NCI-H82 treated with DMSO at 0.1 percent for 48 hours (cell line): ENCODE measurements at regions not wholly inside any gene's neighbourhood (a gene's known extent, or its start where the extent isn't known, plus 50 kb on each side); places are given as distances from the start of the nearest gene placed in this dataset.
"Not testable (repeated sequence)": the region's sequence is repeated elsewhere in the genome, so short reads cannot be mapped to it uniquely, and the experiment has no call there.

ENCODE experiments used
- DNase-seq: peaks from one replicate; lab custom pipeline; 2025; ENCODE audit not compliant: unreplicated experiment; lab: John Stamatoyannopoulos, UW

DNA sequence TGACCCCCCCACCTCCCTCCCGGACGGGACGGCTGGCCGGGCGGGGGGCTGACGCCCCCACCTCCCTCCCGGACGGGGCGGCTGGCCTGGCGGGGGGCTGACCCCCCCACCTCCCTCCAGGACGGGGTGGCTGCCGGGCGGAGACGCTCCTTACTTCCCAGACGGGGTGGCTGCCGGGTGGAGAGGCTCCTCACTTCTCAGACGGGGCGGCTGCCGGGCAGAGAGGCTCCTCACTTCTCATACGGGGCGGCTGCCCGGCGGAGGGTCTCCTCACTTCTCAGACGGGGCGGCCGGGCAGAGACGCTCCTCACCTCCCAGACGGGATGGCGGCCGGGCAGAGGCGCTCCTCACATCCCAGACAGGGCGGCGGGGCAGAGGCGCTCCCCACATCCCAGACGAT is 84.7 kb downstream of the OR2B2 start:
- DNase-seq: not testable (repeated sequence)

DNA sequence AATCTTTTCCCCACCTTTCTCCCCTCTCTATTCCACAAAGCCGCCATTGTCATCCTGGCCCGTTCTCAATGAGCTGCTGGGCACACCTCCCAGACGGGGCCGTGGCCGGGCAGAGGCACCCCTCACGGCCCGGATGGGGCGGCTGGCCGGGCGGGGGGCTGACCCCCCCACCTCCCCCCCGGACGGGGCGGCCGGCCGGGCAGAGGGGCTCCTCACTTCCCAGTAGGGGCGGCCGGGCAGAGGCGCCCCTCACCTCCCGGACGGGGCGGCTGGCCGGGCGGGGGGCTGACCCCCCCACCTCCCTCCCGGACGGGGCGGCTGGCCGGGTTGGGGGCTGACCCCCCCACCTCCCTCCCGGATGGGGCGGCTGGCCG is 85.6 kb downstream of the OR2B2 start:
- DNase-seq: not testable (repeated sequence)

DNA sequence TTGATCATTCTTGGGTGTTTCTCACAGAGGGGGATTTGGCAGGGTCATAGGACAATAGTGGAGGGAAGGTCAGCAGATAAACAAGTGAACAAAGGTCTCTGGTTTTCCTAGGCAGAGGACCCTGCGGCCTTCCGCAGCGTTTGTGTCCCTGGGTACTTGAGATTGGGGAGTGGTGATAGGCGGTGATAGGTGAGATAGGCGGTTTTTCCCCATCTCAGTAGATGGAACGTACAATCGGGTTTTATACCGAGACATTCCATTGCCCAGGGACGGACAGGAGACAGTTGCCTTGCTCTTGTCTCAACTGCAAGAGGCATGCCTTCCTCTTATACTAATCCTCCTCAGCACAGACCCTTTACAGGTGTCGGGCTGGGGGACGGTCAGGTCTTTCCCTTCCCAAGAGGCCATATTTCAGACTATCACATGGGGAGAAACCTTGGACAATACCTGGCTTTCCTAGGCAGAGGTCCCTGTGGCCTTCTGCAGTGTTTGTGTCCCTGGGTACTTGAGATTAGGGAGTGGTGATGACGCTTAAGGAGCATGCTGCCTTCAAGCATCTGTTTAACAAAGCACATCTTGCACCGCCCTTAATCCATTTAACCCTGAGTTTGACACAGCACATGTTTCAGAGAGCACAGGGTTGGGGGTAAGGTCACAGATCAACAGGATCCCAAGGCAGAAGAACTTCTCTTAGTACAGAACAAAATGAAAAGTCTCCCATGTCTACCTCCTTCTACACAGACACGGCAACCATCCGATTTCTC is 86.2 kb downstream of the OR2B2 start:
- peak; percentile 33 for DNase-seq

DNA sequence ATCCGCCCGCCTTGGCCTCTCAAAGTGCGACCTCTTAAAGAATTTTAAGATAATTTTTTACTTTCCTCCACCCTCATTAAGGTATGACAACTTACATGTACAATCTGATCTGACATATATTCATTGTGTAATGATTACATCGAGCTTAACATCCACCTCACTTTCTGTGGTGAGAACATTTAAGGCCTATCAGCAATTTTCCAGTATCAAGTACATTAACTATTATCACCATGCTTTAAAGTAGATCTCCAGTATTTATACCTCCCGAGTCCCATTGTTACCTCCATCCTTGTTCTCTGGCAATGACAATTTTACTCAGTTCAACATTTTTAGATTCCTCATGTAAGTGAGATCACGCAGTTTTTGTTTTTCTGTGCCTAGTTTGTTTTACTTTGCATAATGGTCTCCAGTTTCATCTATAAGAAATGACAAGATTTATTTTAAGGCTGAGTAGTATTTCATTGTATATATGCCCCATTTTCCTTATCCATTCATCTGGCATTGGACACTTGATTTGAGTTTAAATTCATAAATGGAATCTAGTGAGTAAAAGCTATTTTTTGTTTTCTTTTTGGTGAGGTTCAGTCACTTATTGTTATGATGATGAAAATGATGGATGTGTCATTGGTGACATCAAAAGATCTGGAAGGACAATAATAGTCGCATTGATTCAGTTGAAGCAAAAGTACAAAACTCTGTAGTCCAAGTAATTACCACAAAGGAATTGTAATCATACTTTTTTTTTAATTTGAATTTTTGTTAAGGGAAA is 87.0 kb downstream of the OR2B2 start:
- DNase-seq: peak; percentile 58

DNA sequence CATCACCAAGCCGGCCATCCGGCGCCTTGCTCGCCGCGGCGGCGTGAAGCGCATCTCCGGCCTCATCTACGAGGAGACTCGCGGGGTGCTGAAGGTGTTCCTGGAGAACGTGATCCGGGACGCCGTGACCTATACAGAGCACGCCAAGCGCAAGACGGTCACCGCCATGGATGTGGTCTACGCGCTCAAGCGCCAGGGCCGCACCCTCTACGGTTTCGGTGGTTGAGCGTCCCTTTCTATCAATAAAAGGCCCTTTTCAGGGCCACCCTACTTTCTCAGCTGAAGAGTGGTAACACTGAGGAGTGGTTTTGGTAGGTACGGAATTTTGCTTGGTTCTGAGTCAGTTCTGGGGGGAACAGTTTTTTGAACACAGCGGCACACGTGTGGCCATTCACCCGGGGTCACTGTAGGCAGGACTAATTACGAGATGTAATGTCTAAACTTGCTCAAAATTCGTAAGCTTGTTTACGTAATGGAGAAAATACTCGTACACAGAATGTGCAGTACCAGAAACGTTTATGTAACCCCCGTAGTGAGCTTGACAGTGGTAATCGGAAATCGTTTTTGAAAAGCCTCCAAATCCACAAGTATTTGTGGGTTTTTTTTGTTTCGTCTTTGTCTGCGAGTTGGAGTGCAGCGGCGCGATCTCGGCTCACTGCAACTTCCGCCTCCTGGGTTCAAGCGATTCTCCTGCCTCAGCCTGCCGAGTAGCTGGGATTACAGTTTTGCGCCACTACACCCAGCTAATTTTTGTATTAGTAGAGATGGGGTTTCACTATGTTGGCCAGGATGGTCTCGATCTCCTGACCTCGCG is 87.8 kb downstream of the OR2B2 start:
- DNase-seq: peak; percentile 66

DNA sequence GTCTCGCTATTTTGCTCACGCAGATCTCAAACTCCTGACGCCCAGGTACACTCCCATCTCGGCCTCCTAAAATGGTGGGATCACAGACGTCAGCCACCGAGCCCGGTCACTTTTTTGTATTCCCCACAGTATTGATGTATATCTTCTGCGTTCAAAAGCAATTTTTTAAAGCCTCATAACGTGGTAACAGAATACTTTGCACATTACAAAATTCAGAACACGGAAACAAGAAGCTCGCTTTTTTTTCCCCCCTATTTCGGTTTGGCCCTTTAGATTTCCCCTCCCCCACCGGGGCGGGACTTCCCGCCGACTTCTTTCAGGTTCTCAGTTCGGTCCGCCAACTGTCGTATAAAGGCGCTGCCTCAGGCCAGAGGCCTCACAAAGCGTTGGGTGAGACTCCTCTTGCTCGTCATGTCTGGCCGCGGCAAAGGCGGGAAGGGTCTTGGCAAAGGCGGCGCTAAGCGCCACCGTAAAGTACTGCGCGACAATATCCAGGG is 88.4 kb downstream of the OR2B2 start:
- peak; percentile 83 for DNase-seq

DNA sequence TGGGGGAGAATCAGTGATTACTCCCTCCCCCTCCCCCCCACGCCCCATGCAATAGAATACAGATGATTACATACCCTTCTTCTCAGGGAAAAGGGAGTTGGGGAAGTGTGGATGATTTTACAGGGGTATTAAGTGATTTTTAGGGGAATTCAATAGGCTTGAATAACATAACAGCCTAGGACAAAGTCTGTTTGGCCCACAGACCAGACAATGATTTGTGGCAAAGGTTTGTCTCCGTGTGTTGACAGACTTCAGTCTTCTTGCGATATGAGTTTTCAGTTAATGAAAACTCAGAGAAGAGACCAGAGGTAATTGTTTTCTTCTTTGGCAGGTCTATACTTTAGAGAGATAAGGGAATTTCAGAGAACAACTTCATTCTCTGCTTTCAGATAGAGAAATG is 95.3 kb downstream of the OR2B2 start:
- no peak for DNase-seq

DNA sequence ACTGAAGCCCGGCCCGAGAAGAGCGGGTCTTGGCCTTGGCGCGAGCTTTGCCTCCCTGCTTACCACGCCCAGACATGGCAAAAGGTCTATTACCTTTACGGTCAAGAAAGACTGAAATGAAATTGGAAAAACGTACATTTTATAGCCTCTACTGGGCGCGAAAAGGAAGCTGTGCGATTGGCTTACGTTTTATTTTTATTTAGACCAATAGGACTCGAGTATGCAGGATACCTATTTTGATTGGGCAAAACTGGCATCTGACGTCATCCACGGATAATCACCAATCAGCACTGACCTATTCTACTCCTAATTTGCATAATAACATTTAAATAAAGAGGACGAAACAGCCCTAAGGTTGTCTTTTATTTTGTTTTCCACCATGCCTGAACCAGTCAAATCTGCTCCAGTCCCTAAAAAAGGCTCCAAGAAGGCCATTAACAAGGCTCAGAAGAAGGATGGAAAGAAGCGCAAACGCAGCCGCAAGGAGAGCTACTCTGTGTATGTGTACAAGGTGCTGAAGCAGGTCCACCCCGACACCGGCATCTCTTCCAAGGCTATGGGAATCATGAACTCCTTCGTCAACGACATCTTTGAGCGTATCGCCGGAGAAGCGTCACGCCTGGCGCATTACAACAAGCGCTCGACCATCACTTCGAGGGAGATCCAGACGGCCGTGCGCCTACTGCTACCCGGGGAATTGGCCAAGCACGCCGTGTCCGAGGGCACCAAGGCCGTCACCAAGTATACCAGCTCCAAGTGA is 97.4 kb downstream of the OR2B2 start:
- peak; percentile 75 for DNase-seq

DNA sequence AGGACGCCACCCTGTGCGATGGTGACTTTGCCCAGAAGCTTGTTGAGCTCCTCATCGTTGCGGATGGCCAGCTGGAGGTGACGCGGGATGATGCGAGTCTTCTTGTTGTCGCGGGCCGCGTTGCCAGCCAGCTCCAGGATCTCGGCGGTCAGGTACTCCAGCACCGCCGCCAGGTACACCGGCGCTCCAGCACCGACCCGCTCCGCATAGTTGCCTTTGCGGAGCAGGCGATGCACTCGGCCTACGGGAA is 97.9 kb downstream of the OR2B2 start:
- DNase-seq: not testable (repeated sequence)

DNA sequence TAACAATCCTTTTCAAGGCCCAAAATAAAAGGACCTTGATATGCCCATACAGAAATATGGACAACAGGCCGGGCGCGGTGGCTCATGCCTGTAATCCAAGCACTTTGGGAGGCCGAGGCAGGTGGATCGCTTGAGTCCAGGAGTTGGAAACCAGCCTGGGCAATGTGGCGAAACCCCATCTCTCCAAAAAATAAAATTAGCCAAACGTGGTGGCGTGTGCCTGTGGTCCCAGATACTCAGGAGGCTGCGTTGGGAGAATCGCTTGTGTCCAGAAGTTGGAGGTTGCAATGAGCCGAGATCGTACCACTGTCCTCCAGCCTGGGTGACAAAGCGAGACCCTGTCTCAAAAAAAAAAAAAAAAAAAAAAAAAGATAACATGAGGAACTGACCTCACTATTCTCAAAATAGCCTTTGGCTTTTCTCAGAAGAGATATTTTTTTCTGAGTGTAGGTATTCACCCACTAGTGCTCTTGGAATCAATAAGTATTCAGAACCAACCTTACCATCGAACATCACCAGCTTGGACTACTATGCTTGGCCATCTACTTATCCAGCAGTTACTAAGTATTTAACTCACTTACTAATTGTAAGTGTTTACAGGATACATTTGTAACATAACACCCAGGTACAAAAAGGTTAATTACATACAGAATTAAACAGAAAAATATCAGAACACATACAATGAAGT is 99.2 kb downstream of the OR2B2 start:
- DNase-seq: no peak

DNA sequence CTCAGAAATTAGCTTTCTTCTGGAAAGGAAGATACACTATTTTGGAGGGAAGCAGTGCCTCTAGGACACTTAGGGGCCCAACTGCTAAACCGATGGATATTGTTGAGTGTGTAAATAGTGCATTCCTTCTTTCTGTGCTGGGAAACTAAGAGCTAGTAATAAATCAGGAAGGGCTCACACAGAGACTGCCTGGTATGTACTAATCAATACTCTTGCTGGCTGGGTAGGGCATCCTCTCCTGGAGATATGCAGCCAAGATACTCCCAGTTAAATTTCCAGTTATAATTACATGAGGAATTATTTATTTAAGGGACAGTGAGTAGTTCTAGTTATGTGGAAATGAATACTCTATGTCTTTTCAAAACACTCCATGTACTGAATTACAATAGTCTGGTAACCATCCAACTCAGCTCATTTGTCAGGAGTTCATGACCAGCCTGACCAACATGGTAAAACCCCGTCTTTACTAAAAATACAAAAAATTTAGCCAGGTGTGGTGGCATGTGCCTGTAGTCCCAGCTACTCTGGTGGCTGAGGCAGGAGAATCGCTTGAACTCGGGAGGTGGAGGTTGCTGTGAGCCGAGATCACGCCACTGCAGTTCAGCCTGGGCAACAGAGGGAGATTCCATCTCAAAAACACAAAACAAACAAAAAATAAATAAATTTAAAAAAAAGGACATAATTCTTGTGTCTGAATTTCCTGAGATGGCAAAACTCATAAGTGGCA is 100.0 kb downstream of the OR2B2 start:
- DNase-seq: no peak

DNA sequence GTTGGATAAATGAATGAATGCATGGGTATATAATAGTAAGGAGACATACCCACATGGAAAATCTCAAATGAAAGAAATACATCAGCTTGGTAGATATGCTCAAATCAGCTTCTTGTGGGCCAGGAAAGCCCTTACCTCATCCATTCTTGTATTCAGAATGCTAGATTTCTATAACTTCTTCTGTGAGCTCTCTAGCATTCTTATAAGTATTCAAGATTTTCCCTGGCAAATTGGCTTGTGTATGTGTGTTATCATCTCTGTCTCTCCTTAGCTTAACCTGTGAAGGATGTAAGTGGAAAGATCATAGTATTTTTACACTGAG is 100.8 kb downstream of the OR2B2 start:
- DNase-seq: no peak

DNA sequence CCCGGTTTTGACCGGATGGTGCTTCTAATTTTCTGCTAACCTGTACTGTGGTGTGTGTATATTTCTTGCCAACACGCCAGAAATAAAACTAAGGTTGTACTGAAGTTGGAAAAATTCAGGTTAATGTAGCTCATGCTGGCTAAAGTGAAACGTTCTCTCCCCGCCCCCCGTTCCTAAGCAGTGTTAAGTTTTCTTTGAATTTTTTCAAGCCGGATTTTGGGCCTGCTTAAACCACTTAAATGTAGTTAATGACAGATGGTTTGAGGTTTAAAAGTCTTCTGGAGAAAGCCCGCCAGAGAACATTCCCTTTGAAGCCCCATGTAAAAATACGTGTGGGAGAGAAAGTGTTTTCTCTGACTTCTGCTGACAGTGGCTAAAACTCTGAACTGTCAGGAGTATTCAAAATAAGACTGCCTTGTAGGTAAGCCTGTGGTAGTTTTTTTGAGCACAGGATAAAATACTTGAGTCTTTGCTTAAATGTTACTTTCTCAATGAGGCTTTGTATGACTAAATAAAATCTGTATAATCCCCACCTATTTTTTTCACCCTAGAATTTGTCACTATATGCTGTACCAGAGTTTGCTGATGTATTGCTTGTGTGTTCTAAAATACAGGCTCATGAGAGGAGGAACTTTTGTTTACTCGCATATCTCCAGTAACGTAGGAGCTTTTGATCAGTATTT is 101.3 kb downstream of the OR2B2 start:
- peak; percentile 74 for DNase-seq

DNA sequence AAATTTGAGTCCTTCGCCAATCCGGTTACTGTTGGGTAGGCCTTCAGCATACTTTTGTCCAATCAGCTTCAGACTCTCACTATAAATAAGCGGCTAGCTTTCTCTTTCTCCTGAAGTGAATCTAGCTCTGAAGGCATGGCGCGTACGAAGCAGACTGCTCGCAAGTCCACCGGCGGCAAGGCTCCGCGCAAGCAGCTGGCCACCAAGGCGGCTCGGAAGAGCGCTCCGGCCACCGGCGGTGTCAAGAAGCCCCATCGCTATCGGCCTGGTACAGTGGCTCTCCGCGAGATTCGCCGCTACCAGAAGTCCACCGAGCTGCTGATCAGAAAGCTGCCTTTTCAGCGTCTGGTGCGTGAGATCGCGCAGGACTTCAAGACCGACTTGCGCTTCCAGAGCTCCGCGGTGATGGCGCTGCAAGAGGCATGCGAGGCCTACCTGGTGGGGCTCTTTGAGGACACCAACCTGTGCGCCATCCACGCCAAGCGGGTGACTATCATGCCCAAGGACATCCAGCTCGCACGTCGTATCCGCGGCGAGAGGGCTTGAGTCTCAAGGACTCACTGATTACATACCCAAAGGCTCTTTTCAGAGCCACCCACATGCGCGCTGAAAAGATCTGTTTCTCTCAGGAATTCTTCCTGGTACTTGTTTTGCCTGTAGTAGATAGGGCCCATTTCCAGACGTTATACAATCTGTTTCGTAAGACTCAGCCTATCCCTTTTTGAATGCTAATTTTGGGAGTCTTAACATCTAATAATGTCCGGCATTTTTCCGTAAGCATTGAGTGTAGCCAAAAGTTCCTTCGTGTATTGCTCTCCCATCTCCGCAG is 102.0 kb downstream of the OR2B2 start:
- DNase-seq: peak; percentile 95

DNA sequence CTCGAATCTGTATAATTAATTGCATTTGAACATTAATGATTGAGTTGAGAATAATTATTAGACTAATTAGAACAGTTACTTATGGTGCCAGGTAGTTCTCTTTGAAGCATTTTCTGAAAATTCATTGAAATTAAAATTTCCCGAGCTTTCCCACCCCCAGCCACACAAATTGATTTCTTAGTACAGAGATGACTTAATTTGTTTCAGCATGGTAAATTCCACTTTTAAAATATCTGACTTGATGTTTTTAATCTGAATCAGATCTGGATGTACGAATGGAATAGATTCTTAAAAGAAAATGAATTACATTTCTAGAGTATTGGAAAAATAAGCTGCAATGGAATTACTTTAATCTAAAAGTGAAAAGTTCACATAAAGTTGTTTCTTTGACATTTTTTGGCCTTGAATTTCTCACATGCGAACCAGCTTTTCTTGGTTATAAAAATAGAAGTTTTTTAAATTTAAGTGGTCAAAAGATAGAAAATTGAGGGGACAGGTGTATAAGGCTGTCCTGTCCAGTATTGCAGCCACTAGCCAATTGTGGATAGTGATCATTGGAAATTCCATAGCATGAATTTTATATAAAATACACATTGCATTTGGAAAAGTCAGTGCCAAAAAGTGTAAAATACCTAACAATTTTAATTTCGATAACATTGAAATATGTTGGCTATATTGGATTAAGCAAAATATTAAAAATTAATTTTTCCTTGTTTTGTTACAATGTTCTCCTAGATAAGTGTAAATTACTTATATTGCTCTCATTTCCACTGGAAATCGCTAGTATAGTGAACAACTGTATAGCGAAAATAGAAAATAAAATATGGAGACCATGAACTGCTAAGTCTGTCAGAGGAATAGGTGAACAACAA is 102.9 kb downstream of the OR2B2 start:
- DNase-seq: no peak

DNA sequence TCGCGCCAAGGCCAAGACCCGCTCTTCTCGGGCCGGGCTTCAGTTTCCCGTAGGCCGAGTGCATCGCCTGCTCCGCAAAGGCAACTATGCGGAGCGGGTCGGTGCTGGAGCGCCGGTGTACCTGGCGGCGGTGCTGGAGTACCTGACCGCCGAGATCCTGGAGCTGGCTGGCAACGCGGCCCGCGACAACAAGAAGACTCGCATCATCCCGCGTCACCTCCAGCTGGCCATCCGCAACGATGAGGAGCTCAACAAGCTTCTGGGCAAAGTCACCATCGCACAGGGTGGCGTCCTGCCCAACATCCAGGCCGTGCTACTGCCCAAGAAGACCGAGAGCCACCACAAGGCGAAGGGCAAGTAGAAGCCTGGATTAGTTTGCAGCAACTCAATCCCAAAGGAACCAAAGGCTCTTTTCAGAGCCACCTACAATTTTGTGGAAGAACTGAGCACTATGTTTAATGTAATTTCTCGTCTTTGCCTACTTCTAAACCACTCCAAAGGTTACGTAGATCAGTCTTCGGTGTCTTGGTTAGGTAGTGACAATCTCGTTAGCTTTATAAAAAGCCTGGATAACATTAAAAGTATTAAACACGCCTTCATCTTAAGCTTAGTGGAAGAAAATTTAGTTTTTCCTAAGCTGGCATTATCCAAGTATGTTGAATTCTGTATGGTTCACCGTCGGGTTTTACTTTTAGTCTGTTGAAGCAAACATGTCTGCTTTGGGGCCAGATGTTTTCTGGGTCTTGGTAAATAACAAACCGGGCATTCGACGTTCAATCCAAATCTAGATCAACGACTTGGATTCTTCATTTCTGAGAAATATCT is 103.7 kb downstream of the OR2B2 start:
- peak; percentile 75 for DNase-seq
